Suppressor macrophage treated with lipopolysaccharide for 4 hours (primary cell): ENCODE measurements at regions not wholly inside any gene's neighbourhood (a gene's known extent, or its start where the extent isn't known, plus 50 kb on each side); places are given as distances from the start of the nearest gene placed in this dataset.
A peak's percentile ranks its signal among the peaks of the same experiment; 100 is the strongest.
"Not testable (repeated sequence)": the region's sequence is repeated elsewhere in the genome, so short reads cannot be mapped to it uniquely, and the experiment has no call there.

Experiments used
- DNase-seq: peaks from one replicate; pipeline ENCODE4 v3.0.0-alpha.2; 2020

DNA sequence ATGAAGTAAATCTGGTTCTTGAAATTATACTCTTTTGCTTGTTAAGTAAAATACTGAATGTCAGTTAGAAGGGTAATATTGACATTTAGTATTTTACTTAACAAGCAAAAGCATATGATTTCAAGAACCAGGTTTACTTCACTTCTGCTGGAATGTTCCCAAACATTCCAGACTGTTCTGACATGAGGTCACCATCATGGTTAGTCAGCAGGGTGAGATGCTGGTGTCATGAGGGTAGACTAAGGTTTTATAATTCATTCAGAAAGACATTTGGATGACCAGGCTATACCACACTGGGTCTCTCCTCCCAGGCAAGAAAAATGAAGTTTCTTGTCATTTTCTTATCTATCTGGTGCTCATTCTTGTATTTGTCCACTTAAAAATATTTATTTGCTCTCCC lies 414.4 kb upstream of the MMS22L start:
- no peak for DNase-seq

DNA sequence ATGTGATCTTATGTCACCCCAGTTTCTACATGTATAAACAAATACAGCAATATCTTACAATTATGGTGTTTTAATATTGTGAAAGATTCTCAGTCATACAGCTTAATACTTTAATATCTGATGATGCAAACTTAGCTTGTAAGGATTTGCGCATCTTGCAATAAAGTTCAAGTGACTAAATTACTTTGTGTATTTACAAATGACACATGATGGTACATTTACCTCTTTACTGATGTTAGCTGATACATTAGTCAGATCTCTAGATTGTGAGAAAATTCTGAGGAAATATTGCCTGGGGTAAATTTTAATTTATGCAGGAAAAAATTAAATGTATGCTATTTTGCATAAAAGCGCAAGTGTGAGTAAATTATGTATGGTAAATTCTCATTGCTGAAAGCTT lies 418.8 kb upstream of the MMS22L start:
- DNase-seq: no peak

DNA sequence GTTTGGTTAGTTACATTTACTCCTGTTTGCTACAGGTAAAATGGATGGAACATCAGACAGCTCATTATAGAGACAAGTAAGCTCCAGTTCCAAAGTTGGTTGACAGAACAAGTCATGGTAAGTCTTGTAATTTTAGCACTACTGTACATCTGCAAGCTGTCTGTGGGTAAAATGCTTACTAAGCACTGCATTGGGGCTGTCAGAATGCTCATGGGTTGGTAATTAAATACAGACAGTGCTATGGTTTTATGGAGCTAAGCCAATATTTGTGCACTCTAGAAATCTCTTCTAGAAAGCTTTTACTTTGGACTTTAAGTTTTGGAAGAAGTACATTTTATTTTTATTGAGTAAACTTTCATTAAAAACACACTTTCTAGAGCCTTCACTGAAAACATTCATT lies 419.2 kb upstream of the MMS22L start:
- no peak for DNase-seq

DNA sequence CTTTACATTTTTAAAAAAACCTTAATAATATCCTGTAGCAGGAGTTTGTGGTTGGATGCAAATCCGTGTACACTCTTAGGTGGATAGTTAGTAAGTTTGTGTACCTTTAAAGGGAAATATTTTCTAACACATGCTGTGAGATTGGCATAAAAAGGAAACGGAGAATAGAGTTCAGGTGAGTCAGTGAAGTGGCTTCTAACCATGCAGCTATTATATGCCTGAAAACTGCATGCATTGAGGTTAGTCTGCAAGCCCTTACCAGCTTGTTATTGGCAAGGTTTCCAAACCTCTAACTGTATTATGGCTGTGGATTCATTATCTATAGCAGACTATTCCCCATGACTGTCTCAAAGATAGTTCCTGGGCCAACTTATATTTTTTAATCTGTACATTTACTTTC lies 420.6 kb upstream of the MMS22L start:
- no peak for DNase-seq

DNA sequence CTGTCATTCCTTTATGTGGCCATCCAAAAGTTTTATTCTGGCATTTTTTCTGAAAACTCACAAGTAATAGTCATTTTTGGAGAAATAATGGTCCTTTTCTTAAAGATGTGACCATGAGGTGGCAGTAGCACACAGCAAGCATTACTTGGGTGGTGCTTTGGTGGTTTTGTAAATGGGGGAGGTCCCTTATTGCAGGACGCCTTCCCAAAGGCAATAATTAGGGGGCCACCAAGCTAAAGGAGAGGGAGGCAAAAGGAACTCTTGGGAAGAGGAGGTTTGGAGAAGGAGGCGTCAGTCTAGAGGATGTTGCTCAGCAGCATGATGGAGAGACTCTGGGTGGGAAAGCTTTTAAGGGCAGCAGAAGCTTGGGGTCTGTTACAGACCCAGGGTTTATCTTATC lies 422.6 kb upstream of the MMS22L start:
- DNase-seq: peak; percentile 3

DNA sequence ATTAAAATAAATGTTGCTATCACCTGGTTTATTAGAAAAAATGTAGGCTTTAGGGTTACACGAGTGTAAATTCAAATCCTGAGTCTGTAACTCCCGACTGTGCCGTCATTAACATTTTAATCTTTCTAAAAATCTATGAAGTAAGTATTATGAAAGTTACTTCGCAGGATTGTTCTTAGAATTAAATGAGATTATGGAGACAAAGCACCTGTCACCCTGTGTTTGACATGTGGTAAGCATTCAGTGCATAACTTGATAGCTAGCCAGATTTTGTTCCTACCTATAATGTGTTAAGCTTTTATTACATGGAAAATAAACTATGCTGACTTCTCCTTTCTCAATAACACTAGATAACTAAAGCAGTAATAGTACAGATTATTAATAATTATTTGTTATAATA lies 429.7 kb upstream of the MMS22L start:
- no peak for DNase-seq

DNA sequence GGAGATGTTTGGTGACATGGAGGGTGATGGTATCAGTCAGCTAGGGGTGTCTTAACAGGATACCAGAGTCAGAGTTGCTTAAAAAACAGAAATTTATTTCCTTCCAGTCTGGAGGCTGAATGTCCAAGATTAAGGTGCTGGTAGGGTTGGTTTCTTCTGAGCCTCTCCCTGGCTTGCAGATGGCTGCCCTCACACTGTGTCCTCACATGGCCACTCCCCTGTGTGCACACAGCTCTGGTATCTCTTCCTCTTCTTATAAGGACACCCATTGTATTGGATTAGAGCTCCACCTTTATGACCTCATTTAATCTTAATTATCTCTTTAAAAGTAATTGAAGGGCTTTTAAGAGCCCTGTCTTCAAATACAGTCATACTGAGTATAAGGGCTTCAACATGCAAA lies 431.8 kb upstream of the MMS22L start:
- no peak for DNase-seq

DNA sequence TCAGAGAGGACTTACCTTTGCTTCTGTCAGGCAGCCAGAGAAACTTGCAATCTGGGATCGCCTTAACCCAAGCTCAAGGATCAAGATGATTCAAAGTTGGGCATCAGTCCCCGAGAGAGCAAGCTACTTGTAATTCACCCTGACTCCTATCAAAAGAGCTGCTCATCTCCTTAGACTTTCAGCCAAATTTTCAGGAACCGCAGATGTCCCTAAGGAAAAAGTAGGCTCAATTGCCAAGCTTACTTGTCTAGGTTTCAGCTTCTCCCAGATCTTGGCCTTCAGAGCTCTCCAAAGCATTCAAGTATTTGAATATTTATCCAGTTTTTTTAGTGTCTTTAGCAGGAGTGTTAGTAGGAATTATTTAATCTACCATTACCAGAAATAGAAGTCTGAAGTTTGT lies 434.1 kb upstream of the MMS22L start:
- no peak for DNase-seq

DNA sequence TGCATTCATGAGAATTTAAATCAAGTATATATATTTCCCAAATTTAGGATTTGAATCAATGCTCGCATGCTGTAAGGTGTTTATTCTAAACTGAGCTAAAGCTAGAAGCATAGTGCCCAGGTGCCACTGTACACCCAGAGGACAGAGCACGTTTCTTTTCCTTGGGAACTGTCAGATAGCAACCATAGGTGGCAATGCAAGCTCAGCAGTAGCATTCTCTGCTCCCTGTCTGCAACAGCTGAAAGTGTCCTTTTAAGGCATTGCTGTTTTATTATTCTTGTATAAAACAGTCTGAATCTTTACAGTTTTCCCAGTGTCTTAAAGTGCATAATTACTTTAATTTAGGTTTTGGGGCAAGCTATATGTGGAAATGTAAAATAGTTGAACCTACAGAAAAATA lies 443.4 kb upstream of the MMS22L start:
- DNase-seq: no peak

DNA sequence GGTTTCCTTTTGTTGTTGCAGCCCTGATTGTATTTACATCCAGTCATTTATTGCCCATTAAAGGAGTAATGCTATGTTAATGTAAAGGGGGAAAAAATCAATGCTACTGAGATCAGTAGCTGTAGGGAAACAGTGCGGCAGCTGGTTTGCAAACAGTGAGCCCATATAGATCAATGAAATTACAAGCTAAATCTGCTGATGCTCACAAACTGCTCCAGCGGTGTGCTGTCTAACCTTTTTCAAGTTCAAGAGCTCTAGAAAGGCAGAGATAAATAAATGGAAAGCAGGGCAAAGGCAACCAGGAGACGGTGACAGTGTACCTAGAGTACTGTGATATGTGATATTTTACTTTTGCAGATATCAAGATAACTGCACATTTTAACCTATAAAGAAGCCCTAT lies 449.0 kb upstream of the MMS22L start:
- no peak for DNase-seq

DNA sequence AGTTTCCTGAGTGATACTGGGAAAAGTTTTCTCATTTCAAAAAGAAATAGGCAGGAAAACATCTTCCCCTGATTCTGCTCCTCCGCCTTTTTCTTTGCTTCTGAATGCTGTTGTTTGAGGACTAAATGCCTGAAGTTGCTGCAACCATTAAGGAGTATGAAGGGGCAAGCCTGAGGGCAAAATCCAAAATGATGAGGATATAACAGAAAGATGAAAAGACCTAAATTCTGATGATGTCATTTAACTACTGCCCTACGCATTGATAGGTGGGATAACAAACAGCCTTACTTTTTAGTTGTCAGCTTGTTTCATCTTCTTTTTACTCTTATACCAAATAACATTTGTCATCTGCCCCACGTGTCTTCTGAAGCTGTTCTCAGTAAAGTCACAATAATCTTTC lies 474.6 kb upstream of the MMS22L start:
- DNase-seq: no peak

DNA sequence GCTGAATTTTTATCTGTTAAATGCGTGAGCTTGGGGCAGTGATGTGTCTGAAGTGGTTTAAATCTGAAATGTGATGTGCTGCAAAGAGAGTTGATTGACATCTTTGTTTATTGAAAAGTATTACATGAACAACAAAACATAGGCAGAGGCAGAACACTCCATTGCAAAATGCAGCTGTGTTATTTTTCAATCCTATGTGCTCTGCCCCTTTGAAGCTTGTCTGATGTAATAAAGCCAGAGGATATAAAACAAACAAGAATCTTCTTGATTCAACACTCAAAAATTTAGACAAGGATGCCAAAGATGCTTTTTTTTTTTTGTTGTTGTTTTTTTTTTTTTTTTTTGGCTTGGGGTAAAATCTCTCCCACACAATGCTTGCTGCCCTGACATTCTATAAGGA lies 482.4 kb upstream of the MMS22L start:
- DNase-seq: no peak

DNA sequence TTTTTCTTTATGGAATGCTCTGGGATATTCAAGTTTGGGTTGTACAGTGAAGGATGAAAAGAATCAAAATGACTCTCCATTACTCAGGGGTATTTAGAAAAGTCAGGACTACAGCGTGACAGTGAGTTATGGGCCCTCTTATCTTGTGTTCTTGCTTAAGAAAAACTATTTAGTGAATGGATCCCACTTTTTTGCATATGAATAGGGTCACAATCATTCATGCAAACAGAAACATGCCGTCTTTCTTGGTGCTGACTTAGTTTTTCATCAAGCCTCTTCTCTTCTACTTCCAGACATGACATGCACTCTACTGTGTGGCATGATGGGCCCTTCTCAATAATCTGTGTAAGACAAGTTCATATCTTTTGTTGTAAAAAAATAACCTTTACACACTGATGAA lies 488.4 kb upstream of the MMS22L start:
- no peak for DNase-seq

DNA sequence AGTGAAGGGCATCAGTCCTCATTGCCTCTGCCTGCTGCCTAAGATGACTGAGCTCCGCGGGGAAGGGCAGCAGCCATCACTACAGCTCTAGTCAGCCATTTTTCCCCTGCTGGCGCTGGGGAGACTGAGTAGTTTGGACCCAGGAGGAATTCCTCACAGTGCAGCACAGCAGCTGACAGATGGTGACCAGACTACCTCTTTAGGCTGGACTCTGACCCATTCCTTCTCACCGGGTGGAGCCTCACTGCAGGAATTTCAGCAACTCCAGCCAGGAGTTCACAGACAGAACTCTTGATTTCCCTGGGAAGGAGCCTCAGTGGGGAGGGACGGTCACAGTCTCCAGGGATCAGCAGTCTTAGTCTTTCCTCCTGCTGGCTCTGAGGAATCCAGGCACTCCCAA lies 492.0 kb upstream of the MMS22L start:
- DNase-seq: no peak

DNA sequence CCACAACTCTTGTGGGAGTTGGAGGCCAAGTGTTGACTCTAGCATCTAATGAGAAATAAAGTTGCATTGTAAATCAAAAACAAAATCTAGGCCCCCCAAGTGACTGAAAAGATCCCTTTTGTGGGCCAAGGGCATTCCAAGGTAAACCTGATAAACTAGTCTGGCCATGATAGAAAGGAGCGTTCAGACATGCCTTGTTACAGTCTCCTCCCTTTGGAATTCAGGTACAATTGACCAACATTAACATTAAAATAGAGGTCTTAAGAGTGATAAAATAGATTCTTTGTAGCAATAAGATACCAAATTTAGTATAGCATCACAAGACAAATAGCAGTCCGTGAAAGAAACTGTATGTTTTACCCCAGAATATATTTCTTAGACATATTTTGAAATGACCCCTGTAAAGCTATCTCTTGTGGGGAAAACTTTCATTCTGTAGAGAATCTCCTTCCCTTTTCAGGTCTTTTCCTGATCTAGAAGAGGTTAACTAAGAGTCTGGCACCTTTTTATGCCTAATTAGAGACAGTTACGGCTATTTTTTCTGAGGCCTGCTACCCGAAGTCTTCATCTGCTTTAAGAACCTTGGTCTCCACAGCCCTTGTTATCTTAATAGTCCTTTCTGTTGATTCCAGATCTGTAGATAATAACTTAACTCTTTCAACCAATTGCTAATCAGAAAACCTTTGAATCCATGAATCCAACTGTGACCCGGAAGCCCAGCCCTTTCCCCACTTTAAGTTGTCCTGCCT lies 495.4 kb upstream of the MMS22L start:
- DNase-seq: no peak

DNA sequence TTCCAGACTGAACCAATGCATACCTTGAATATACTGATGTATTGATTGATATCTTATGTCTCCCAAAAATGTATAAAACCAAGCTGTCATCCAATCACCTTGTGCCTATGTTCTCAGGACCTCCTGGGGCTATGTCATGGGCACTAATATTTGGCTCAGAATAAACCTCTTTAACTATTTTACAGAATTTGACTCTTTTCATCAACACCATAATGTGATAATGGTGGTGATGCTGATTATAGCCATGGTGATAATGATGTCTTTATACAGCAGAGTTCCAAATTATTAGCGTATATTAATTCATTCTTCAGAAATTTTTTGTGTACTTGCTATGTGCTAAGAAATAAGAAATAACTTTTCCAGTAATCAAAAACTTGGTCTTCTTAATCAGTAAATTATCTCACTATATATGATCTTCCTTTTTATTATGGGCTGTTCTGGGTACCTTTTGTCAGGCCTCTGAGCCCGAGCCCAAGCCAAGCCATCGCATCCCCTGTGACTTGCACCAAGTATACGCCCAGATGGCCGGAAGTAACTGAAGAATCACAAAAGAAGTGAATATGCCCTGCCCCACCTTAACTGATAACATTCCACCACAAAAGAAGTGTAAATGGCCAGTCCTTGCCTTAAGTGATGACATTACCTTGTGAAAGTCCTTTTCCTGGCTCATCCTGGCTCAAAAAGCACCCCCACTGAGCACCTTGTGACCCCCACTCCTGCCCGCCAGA lies 496.2 kb upstream of the MMS22L start:
- not testable (repeated sequence) for DNase-seq

DNA sequence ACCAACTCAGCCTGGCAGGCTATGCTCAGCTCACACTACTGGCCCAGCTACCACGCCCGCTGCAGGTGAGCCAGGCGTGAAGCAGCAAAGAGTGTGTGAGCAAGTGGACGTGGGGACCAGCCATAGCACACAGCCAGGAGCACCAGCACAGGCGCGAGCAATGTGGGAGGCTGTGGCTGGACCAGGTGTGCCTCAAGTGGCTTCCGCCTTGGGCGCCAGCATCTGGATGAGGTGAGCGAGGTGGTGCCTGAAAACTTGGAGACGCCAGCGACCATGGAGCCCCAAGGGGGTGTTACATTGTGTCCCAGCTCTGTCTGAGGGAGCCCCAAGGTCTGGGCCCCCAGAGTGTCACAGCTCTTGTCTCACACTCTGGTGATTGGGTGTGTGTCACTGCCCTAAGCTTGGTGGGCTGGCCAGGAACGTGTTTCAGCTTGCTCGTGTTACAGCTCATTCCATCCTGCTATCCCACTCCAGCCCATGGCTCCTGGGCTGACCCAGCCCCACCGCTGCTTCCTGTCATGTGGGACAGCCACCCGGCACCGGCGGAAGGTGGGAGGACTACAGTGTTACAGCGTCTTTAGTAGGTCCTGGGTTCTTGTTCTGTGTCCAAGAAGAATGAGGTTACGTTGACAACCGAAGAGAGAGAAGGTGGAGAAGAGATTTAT lies 508.0 kb upstream of the MMS22L start:
- DNase-seq: no peak

DNA sequence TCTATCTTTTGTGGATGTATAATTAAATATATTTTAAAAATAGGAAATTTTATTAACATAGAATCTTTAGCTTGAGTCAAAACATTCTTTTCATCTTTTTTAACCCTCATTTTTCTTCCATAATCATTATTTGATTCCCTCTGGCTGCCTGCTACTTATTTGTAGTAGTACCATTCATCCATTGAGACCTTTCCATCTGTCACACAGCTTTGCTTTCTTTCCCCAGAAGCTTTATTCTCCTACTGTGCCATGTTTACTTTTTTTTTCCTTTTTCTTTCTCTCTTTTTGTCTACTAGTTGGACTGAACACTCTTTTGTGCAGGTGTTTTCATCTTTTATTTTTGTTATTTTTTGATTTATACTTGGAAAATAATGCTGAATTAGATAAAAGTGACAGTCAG lies 522.6 kb upstream of the MMS22L start:
- no peak for DNase-seq

DNA sequence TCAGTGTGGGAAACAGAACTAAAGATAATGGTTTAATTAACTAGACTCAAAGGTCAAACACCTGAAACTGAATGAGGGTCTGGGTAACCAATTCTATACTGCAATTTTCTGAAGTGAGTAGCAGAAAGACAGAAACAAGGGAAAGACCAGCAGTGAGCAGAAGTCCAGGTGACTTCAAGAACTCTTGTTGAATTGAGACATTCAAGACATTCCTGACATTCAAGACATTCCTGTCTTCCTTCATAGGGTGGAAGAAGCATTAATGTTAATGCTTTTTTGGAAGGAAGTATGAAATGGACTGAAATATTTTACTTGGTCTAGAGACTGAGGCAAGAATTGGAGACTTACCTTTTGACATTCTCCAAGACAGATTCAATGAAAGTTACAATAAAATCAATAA lies 529.9 kb upstream of the MMS22L start:
- DNase-seq: no peak

DNA sequence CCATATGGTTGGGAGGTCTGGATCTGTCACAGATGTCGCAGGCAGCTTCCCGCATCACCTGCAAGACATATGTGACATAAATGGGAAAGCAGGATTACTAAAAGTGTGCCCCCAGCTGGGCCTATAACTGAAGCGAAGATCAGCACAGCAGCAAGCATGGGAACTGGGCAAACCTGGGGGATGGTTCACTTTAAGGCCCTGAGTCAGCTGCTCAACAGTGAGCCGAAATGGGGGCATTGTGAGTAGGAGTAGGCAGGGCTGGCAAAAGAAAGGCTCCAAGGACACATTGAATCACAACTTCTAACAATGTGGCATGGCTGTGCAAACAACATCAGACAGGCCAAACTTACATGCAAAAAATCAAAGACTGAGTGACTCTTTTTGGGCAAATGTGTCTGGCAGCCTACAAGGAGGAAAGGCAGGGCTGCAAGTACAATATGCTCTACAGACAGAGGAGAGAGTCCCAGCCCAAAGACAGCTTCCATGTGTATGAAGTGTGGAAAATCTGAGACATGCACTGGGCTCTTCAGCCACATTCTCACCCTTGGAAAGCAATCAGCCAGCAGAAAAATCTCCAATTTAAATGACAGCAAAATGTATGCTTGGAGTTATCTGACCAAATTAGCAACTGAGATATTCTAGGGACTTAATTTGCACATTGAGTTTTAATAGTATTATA lies 531.0 kb upstream of the MMS22L start:
- DNase-seq: no peak

DNA sequence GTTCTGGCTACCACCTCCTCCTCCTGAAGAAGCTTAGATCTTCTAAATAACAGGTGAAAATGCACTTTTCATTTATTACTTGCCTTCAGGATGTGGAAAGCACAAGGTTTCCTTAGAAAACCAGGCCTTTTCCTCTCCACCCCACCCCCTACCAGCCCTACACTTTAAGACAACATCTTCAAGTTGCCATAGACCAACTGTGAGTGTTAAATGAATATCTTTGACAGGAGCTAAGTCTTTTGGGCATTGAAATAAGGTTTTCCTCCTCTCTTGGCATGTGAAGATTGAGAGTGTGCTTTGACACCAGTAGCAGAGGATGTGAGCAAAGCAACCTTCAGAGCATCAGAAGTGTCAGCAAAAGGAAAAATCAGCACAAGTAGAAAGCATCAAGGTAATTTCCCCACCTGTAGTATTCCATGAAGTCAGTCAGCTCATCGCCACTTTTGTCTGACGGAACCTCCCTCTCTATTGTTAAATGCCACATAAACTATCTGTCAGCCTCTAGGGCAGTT lies 532.3 kb upstream of the MMS22L start:
- DNase-seq: no peak

DNA sequence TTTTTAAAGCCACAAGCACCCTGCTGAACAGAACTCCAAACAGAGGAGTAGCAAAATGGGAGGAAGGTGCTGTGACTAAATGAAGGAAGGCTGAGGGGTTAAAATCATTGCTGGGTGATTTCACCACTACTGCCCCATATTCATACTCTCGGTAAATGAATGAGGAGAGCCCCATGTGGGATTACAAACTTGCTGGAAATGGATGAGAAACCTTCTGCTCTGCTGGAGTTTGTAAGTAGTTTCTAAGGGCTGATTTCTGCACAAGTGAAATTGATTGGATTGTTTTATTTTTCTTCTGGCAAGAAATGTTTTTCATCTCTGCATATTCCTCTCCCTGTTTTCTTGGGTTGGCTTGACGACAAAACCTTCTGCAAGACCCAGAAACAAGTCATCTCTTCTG lies 533.5 kb upstream of the MMS22L start:
- DNase-seq: no peak

DNA sequence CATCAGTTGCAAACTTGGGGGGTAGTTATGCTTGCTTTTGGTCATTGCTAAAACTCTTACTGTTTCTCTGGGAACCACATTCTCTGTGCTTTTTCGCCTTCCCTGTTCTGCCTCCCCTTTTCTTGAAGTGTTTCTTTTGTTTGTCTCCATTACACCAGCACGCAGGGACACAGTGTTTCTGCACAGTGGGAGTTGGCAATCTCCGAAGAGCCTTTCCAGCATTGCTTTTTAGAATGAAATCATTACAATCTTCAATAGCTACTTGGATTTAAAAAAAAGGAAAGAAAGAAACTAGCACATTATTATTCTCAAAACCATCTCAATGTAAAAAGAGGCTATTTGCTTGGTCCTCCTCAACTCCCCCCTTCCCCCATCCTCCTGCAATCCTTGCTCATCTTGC lies 536.7 kb upstream of the MMS22L start:
- DNase-seq: no peak

DNA sequence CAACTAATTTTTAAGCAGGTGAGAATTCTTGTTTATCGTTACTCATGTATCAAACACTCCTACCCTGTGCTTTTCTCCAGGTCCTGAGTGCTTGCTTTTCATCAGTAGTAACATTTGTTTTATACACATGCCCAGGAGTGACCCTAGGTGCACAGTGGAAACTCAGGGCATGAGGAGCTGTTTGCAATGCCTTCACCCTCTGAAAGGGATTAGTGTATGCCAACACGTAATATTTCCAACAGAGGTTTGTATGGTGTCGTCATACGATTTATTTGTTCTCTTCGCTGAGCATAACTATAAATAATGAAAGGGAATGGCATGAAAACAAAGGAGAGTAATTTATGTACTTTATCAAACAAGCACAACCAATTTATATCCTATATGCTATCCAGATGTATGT lies 537.4 kb upstream of the MMS22L start:
- DNase-seq: no peak
